AG10803 (cell line): ENCODE measurements at regions not wholly inside any gene's neighbourhood (a gene's known extent, or its start where the extent isn't known, plus 50 kb on each side); places are given as distances from the start of the nearest gene placed in this dataset.

Source experiments
- DNase-seq: peaks from one replicate; pipeline ENCODE4 v3.0.0; 2010; ENCODE audit warnings: low read depth
- H3K4me3 ChIP-seq: 2 replicates; pipeline ENCODE4 v1.5.1; 2011; ENCODE audit warnings: mild to moderate bottlenecking, low read length, control low read depth
- CTCF ChIP-seq: conservative IDR thresholded peaks from 2 replicates; pipeline ENCODE4 v1.5.1; 2011; ENCODE audit warnings: mild to moderate bottlenecking, low read length, control low read depth, inconsistent platforms

GRCh38 chr4:155085843-155086530, 122.4 kb upstream of the NPY2R start:
- H3K4me3 ChIP-seq, result no peak overlapping the region
- no peak for TF ChIP-seq CTCF
- no peak for DNase-seq

- DNase-seq, result no peak
- TF ChIP-seq CTCF, result no peak
Observed at GRCh38 chr4:155094201-155094820, 114.1 kb upstream of the NPY2R start.

GRCh38 chr4:155099231-155099630, 109.2 kb upstream of the NPY2R start:
- no peak for DNase-seq
- no peak for TF ChIP-seq CTCF
- H3K4me3 ChIP-seq, result no peak overlapping the region

More at GRCh38 chr4:155094201-155094820, 114.1 kb upstream of the NPY2R start:
- H3K4me3 ChIP-seq, result no peak overlapping the region

- H3K4me3 ChIP-seq, result no peak overlapping the region
- TF ChIP-seq CTCF, result no peak
Observed at GRCh38 chr4:155106629-155107028, 101.8 kb upstream of the NPY2R start.

GRCh38 chr4:155107059-155107458, 101.4 kb upstream of the NPY2R start:
- no peak for TF ChIP-seq CTCF
- H3K4me3 ChIP-seq, result no peak overlapping the region

More at GRCh38 chr4:155106629-155107028, 101.8 kb upstream of the NPY2R start:
- DNase-seq, result no peak

GRCh38 chr4:155114790-155115189, 93.6 kb upstream of the NPY2R start:
- no peak for DNase-seq
- no peak overlapping the region for H3K4me3 ChIP-seq
- no peak for TF ChIP-seq CTCF

More at GRCh38 chr4:155107059-155107458, 101.4 kb upstream of the NPY2R start:
- no peak for DNase-seq

- no peak overlapping the region for H3K4me3 ChIP-seq
- no peak for TF ChIP-seq CTCF
- DNase-seq, result no peak
Observed at GRCh38 chr4:155119006-155119405, 89.4 kb upstream of the NPY2R start.
